ENCODE measurements at regions not wholly inside any gene's neighbourhood (a gene's known extent, or its start where the extent isn't known, plus 50 kb on each side); places are given as distances from the start of the nearest gene placed in this dataset.

GRCh38 chr15:70525551-70525950 lies 237.8 kb downstream of the UACA start:
- TF ChIP-seq, protein P1, sequence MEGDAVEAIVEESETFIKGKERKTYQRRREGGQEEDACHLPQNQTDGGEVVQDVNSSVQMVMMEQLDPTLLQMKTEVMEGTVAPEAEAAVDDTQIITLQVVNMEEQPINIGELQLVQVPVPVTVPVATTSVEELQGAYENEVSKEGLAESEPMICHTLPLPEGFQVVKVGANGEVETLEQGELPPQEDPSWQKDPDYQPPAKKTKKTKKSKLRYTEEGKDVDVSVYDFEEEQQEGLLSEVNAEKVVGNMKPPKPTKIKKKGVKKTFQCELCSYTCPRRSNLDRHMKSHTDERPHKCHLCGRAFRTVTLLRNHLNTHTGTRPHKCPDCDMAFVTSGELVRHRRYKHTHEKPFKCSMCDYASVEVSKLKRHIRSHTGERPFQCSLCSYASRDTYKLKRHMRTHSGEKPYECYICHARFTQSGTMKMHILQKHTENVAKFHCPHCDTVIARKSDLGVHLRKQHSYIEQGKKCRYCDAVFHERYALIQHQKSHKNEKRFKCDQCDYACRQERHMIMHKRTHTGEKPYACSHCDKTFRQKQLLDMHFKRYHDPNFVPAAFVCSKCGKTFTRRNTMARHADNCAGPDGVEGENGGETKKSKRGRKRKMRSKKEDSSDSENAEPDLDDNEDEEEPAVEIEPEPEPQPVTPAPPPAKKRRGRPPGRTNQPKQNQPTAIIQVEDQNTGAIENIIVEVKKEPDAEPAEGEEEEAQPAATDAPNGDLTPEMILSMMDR (IDR thresholded peaks at IDR 0.05; ENCODE audit: poor library complexity, severe bottlenecking) = no peak
- no peak for TF ChIP-seq EZH2 (IDR thresholded peaks at IDR 0.05; ENCODE audit: borderline replicate concordance, insufficient read depth, low read length, poor library complexity, severe bottlenecking)
- no peak for TF ChIP-seq RAD21 (conservative IDR thresholded peaks at IDR 0.05)
- no peak for TF ChIP-seq POLR2AphosphoS5 (IDR thresholded peaks at IDR 0.05)
- no peak for TF ChIP-seq SMC3 (conservative IDR thresholded peaks at IDR 0.05; ENCODE audit: poor library complexity)
- TF ChIP-seq, protein P2, sequence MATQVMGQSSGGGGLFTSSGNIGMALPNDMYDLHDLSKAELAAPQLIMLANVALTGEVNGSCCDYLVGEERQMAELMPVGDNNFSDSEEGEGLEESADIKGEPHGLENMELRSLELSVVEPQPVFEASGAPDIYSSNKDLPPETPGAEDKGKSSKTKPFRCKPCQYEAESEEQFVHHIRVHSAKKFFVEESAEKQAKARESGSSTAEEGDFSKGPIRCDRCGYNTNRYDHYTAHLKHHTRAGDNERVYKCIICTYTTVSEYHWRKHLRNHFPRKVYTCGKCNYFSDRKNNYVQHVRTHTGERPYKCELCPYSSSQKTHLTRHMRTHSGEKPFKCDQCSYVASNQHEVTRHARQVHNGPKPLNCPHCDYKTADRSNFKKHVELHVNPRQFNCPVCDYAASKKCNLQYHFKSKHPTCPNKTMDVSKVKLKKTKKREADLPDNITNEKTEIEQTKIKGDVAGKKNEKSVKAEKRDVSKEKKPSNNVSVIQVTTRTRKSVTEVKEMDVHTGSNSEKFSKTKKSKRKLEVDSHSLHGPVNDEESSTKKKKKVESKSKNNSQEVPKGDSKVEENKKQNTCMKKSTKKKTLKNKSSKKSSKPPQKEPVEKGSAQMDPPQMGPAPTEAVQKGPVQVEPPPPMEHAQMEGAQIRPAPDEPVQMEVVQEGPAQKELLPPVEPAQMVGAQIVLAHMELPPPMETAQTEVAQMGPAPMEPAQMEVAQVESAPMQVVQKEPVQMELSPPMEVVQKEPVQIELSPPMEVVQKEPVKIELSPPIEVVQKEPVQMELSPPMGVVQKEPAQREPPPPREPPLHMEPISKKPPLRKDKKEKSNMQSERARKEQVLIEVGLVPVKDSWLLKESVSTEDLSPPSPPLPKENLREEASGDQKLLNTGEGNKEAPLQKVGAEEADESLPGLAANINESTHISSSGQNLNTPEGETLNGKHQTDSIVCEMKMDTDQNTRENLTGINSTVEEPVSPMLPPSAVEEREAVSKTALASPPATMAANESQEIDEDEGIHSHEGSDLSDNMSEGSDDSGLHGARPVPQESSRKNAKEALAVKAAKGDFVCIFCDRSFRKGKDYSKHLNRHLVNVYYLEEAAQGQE (IDR thresholded peaks at IDR 0.05; ENCODE audit: borderline replicate concordance) = no peak
- no peak for TF ChIP-seq EP300 (conservative IDR thresholded peaks at IDR 0.05; ENCODE audit: poor library complexity, severe bottlenecking)
- TF ChIP-seq MXI1 (conservative IDR thresholded peaks at IDR 0.05; ENCODE audit: poor library complexity, severe bottlenecking) = no peak

Data from neural cell (in vitro differentiated cells).